Uterus (tissue), 2 donors: ENCODE measurements at regions not wholly inside any gene's neighbourhood (a gene's known extent, or its start where the extent isn't known, plus 50 kb on each side); places are given as distances from the start of the nearest gene placed in this dataset.

Experiments used
- POLR2A ChIP-seq, 2 donors: fragments of 450-650 bp; IDR thresholded peaks; one replicate each; pipeline ENCODE4 v1.6.1; 2016; ENCODE audit warnings: antibody characterized with exemption in 2 of 2, mild to moderate bottlenecking in 1 of 2, moderate library complexity in 1 of 2
- TF ChIP-seq, protein P1 (sequence below), 4 experiments: fragments of 200-600 bp in 2 of 4; fragments of 450-650 bp in 2 of 4; sonication (generic) in 2 of 4; IDR thresholded peaks; one replicate each; pipeline ENCODE4 v1.5.1; 2016 to 2019; ENCODE audit warnings: antibody characterized with exemption in 4 of 4, mild to moderate bottlenecking in 2 of 4, moderate library complexity in 1 of 4

DNA sequence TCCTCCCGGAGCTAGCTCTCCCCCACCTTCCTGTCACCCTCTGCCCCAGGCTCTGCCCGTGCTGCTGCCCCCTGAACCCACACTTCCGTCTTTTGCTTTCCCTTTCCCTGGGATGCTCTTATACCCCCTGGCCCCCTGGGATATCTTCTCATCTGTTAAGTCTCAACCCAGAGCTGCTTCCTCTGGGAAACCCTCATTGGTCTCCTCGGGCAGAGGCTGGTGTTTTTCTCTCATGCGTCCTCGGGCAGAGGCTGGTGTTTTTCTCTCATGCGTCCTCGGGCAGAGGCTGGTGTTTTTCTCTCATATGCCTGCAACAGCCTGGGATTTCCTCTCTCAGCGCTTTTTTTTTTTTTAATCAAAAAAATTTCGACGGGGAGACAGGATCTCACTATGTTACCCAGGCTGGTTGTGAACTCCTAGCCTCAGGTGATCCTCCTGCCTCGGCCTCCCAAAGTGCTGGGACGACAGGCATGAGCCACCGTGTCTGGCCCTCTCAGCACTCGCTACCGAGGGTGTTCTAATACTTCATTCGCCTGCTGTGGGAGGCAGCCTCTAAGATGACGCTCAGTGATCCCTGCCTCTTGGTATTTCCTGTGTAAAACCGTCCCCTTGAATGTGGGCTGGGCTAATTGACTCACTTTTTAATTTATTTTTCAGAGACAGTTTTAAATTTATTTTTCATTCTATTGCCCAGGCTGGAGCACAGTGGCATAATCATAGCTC, 62.7 kb upstream of the TFRC start:
- TF ChIP-seq, protein P1, sequence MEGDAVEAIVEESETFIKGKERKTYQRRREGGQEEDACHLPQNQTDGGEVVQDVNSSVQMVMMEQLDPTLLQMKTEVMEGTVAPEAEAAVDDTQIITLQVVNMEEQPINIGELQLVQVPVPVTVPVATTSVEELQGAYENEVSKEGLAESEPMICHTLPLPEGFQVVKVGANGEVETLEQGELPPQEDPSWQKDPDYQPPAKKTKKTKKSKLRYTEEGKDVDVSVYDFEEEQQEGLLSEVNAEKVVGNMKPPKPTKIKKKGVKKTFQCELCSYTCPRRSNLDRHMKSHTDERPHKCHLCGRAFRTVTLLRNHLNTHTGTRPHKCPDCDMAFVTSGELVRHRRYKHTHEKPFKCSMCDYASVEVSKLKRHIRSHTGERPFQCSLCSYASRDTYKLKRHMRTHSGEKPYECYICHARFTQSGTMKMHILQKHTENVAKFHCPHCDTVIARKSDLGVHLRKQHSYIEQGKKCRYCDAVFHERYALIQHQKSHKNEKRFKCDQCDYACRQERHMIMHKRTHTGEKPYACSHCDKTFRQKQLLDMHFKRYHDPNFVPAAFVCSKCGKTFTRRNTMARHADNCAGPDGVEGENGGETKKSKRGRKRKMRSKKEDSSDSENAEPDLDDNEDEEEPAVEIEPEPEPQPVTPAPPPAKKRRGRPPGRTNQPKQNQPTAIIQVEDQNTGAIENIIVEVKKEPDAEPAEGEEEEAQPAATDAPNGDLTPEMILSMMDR (IDR thresholded peaks at IDR 0.05) = no peak
- no peak for TF ChIP-seq POLR2A (IDR thresholded peaks at IDR 0.05)
